Ascending aorta (tissue), 2 donors: ENCODE measurements at regions not wholly inside any gene's neighbourhood (a gene's known extent, or its start where the extent isn't known, plus 50 kb on each side); places are given as distances from the start of the nearest gene placed in this dataset.

Source experiments
- DNase-seq, 2 donors: peaks; one replicate each; pipeline ENCODE4 v3.0.0-alpha.2; 2019; ENCODE audit warnings: low spot score in 2 of 2
- H3K27ac ChIP-seq, 2 donors: fragments of 200-600 bp; sonication (generic); one replicate each; pipeline ENCODE4 v1.5.1; 2016 to 2017; ENCODE audit warnings: mild to moderate bottlenecking in 1 of 2
- H3K27me3 ChIP-seq: fragments of 200-600 bp; sonication (generic); one replicate; pipeline ENCODE4 v1.5.1; 2017
- H3K36me3 ChIP-seq, 2 donors: fragments of 200-600 bp; sonication (generic); one replicate each; pipeline ENCODE4 v1.5.1; 2016
- H3K4me1 ChIP-seq, 2 donors: fragments of 200-600 bp; sonication (generic); one replicate each; pipeline ENCODE4 v1.5.1; 2016 to 2017; ENCODE audit warnings: mild to moderate bottlenecking in 1 of 2
- H3K4me3 ChIP-seq, 2 donors: fragments of 200-600 bp; sonication (generic); one replicate each; pipeline ENCODE4 v1.5.1; 2016 to 2017; ENCODE audit warnings: mild to moderate bottlenecking in 1 of 2
- H3K9me3 ChIP-seq, 2 donors: fragments of 200-600 bp; sonication (generic); one replicate each; pipeline ENCODE4 v1.5.1; 2016
- intact Hi-C: fragments of 100-400 bp; cut with DNase I; formaldehyde crosslinking; loops from one replicate; pipeline ENCODE4 v1.15.1; 2023
- TF ChIP-seq, protein P1 (sequence below), 3 experiments: fragments of 200-600 bp in 2 of 3; fragments of 450-650 bp in 1 of 3; sonication (generic) in 2 of 3; IDR thresholded peaks; one replicate each; pipeline ENCODE4 v1.5.1; 2016 to 2019; ENCODE audit warnings: antibody characterized with exemption in 3 of 3, mild to moderate bottlenecking in 1 of 3, moderate library complexity in 1 of 3

DNA sequence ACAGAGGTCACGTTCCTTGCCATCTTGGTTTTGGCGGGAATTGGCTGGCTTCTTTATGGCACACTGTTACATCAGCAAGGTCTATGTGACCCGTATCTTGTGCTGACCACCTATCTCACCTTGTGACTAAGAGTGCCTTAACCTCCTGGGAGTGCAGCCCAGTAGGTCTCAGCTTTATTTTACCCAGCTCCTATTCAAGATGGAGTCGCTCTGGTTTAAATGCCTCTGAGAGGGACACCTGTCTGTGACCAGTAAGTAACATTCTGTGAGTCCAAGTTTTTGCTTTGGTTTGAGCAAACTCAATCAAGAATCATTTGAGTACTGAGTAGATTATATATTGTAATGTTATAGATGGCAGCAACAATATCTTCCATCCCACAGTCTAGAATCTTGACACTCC, 85.0 kb downstream of the BMP2 start:
- Histone ChIP-seq H3K36me3 (no peaks in the 10 kb centered on the region), H3K27ac (no peak overlapping the region), H3K27me3 (no peaks in the 10 kb centered on the region), H3K4me3 (no peak overlapping the region), H3K9me3 (no peaks in the 10 kb centered on the region), H3K4me1 (no peaks in the 10 kb centered on the region)
- no peak for DNase-seq
- intact Hi-C loops: no loop called here
- TF ChIP-seq, protein P1, sequence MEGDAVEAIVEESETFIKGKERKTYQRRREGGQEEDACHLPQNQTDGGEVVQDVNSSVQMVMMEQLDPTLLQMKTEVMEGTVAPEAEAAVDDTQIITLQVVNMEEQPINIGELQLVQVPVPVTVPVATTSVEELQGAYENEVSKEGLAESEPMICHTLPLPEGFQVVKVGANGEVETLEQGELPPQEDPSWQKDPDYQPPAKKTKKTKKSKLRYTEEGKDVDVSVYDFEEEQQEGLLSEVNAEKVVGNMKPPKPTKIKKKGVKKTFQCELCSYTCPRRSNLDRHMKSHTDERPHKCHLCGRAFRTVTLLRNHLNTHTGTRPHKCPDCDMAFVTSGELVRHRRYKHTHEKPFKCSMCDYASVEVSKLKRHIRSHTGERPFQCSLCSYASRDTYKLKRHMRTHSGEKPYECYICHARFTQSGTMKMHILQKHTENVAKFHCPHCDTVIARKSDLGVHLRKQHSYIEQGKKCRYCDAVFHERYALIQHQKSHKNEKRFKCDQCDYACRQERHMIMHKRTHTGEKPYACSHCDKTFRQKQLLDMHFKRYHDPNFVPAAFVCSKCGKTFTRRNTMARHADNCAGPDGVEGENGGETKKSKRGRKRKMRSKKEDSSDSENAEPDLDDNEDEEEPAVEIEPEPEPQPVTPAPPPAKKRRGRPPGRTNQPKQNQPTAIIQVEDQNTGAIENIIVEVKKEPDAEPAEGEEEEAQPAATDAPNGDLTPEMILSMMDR (IDR thresholded peaks at IDR 0.05): no peak

DNA sequence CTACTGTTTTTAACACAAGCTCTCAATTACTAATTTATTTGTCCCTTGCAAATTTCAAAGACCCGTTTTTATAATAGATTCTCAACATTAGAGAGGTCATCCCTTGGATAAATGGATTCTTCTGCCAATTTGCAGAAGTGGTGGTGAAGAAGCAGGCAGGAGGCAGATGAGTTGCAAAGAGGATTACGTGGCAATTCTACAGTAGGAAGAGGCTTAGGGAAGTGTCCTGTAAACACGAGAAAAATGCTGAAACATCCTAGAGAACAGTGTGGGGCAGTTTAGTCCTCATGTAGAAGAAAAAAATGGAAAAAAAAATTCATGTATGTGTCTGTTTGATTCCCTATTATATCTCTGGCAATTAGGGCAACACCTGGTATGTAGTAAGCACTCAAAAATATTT, 87.6 kb downstream of the BMP2 start:
- H3K36me3 ChIP-seq: no peaks in the 10 kb centered on the region
- no peaks in the 10 kb centered on the region for H3K27me3 ChIP-seq
- H3K27ac ChIP-seq: no peak overlapping the region
- TF ChIP-seq, protein P1 (IDR thresholded peaks at IDR 0.05): no peak
- H3K4me3 ChIP-seq: no peak overlapping the region
- no peak for DNase-seq
- intact Hi-C loops: no loop called here
- H3K4me1 ChIP-seq: no peaks in the 10 kb centered on the region
- no peaks in the 10 kb centered on the region for H3K9me3 ChIP-seq

- no peaks in the 10 kb centered on the region for H3K9me3 ChIP-seq
- H3K4me1 ChIP-seq: no peaks in the 10 kb centered on the region
- H3K27ac ChIP-seq: no peak overlapping the region
- H3K4me3 ChIP-seq: no peak overlapping the region
- no peaks in the 10 kb centered on the region for H3K36me3 ChIP-seq
- TF ChIP-seq, protein P1 (IDR thresholded peaks at IDR 0.05): no peak
- DNase-seq: no peak
- no peaks in the 10 kb centered on the region for H3K27me3 ChIP-seq
- intact Hi-C loops: no loop called here
Observed at GRCh38 chr20:6855796-6856195, 88.3 kb downstream of the BMP2 start.

DNA sequence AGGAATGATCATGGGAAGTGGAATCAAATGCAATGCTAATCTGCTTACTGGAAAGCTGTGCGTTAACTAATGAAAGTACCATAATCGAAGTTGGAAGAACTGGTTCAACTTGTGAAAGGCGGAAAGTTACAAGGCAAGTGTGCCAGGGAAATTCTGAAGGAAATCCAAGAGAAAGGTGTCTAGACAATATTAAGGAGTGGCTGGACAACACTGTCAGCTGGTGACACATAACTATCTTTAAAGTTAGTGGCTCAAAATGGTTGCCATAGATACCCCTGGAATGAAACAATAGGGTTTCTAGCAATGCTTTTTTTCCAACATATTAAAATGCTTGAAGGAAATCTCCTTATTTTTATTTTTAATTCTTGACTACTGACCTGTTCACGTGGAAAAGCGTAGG, 90.4 kb downstream of the BMP2 start:
- Histone ChIP-seq H3K36me3 (no peaks in the 10 kb centered on the region), H3K9me3 (no peaks in the 10 kb centered on the region), H3K27me3 (no peaks in the 10 kb centered on the region), H3K4me1 (no peaks in the 10 kb centered on the region), H3K27ac (no peak overlapping the region), H3K4me3 (no peak overlapping the region)
- TF ChIP-seq, protein P1 (IDR thresholded peaks at IDR 0.05): no peak
- intact Hi-C loops: no loop called here
- DNase-seq: no peak

DNA sequence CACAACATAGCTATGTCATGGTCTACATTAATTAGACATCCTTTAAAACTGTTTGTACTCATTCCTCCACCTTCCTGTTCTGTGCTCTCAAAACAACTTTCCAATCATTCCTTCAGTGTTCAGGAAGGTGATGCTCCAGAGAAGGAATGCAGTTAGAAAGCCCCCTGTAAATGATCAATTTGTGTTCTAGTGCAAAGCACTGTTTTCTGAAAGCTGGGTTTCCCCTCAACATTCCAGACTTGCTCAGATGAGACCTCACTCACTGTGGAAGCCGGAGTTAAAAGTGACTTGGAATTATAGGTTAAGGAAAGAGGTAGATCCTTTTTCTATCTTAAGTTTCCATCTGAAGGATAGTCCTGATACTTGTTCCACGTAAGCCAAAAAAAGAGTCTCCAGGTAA, 95.9 kb downstream of the BMP2 start:
- DNase-seq: no peak

DNA sequence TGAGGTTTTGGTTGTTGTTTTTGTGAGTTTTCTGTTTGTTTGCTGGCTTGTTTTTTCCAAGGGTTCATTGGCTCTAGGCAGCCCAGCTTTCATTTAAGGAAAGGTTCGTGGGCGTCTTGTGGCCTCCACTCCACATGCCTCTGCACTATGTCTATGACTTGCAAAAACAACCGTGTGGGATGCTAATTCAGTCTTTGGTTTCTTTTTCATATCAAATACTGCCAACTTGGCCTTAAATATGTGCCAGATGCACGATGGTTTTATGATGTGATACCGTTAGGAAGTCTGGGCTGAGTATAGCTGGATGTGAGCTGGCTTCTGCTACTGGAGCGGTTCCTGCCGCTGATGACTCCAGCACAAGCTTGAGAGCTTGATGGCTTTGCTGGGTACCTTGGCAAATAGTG, 96.3 kb downstream of the BMP2 start:
- TF ChIP-seq, protein P1 (IDR thresholded peaks at IDR 0.05): no peak
- no peaks in the 10 kb centered on the region for H3K27me3 ChIP-seq
- intact Hi-C loops: no loop called here
- no peak overlapping the region for H3K27ac ChIP-seq
- DNase-seq: no peak
- H3K36me3 ChIP-seq: no peaks in the 10 kb centered on the region
- H3K9me3 ChIP-seq: no peaks in the 10 kb centered on the region
- no peaks in the 10 kb centered on the region for H3K4me1 ChIP-seq
- H3K4me3 ChIP-seq: no peak overlapping the region

More for the DNA sequence above, 95.9 kb downstream of the BMP2 start:
- H3K9me3 ChIP-seq: no peaks in the 10 kb centered on the region
- no peaks in the 10 kb centered on the region for H3K36me3 ChIP-seq
- intact Hi-C loops: no loop called here
- no peak overlapping the region for H3K4me3 ChIP-seq
- no peaks in the 10 kb centered on the region for H3K27me3 ChIP-seq
- no peaks in the 10 kb centered on the region for H3K4me1 ChIP-seq
- no peak overlapping the region for H3K27ac ChIP-seq
- TF ChIP-seq, protein P1 (IDR thresholded peaks at IDR 0.05): no peak
